Left lobe of liver (tissue), 2 donors: ENCODE measurements at regions not wholly inside any gene's neighbourhood (a gene's known extent, or its start where the extent isn't known, plus 50 kb on each side); places are given as distances from the start of the nearest gene placed in this dataset.

Experiments
- ATAC-seq: fragments of 200-7000 bp; cut with Tn5 transposase; one replicate; pipeline ENCODE4 v1.9.1; 2020; ENCODE audit warnings: mild to moderate bottlenecking, moderate library complexity
- DNase-seq: peaks from one replicate; pipeline ENCODE4 v3.0.0-alpha.2; 2020; ENCODE audit warnings: low spot score
- donor health status: DM: no; HTN: no; CAD: no; lungs with moderate emphysema.
- donor health status: DM: no; HTN: yes; CAD: no.

DNA sequence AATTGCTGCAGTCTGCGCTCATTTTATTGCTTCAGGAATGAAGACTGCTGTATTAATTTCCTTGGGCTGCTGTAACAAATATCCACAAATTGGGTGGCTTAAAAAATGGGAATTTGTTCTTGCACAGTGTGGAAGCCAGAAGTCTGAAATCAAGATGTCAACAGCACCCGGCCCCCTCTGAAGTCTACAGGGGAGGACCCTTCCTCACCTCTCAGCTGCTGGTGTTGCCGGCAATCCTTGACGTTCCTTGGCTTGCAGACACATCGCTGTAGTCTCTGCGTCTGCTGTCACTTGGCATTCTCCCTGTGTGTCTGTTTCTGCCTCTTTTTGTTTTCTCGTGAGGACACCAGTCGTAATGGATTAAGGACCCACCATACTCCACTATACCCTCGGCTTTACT lies 166.2 kb downstream of the PTPN20 start:
- ATAC-seq (no peak), DNase-seq (no peak)

DNA sequence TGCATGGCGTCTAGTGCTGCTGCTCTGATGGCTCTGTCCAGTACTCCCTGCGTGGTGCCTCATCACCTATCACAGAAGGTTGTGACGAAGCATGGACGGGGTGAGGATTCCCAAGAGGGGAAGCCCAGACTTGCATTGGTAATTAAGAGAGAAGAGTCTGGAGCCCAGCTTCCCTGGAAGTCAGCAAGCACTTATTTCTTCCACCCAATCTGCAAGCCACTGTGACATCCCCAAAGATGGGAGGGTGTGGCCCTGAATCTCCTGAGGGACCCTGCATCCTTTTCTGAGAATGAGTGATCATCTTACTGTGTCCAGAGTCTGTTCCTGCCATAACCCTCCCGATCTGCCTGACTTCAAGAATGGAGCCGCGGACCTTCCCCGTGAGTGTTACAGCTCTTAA lies 166.7 kb downstream of the PTPN20 start:
- no peak for ATAC-seq
- no peak for DNase-seq

DNA sequence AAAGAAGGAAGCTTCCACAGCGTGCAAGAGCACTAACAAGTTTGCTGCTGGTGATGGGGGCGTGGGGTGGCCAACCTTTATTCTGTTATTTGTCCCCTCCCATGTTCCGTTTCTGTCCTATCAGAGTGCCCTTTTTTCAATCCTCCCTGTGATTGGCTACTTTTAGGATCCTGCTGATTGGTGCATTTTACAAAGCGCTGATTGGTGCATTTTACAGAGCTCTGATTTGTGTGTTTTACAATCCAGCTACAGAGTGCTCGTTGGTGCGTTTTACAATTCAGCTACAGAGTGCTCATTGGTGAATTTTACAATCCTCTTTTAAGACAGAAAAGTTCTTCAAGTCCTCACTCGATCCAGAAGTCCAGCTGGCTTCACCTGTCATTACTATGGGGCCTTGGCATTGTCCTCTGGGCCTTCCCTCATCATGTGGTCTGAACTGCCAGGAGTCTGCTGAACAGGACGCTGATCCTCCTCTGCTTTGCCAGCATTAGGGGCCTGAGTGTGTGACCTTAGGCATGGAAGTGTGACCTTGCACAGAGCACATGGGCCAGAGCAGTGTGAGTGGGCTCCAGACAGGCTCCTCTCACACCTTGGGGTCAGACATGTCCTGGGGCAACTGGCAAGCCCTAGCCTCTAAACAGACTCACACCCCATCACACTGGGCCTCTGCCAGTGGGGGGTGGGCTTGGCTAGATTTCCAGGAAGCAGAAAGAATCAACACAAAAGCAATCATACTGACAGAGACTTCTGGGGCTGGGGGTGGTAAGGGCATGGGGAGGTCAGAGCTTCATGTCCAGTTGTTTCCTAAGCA lies 167.4 kb downstream of the PTPN20 start:
- ATAC-seq (no peak), DNase-seq (no peak)

DNA sequence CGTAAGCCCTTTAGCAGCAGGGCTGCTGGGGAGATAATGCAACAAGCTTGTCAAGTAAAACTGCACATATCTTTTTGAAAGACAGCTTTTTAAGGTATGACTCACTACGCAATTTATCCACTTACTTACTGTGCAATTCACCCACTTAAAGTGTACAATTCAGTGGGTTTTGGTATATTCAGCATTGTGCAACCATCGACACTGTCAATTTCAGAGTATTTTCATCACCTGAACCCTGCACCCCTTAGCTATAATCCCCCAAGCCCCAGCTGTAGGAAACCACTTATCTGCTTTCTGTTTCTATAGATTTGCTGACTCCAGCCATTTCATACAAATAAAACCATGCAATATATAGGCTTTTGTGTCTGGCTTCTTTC lies 168.0 kb downstream of the PTPN20 start:
- no peak for ATAC-seq
- no peak for DNase-seq

DNA sequence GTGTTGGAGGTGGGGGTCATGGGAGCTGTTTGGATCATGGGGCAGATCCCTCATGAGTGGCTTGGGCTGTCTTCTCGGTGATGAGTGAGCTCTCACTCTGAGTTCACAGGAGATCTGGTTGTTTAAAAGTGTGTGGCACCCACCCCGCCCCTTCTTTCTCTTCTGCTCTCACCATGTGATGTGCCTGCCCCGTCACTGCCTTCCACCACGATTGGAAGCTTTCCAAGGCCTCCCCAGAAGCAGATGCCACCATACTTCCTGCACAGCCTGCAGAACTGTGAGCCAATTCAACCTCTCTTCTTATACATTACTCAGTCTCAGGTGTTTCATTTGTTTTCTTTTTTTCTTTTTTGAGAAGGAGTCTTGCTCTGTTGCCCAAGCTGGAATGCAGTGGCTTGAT lies 170.0 kb downstream of the PTPN20 start:
- ATAC-seq, result no peak
- no peak for DNase-seq

DNA sequence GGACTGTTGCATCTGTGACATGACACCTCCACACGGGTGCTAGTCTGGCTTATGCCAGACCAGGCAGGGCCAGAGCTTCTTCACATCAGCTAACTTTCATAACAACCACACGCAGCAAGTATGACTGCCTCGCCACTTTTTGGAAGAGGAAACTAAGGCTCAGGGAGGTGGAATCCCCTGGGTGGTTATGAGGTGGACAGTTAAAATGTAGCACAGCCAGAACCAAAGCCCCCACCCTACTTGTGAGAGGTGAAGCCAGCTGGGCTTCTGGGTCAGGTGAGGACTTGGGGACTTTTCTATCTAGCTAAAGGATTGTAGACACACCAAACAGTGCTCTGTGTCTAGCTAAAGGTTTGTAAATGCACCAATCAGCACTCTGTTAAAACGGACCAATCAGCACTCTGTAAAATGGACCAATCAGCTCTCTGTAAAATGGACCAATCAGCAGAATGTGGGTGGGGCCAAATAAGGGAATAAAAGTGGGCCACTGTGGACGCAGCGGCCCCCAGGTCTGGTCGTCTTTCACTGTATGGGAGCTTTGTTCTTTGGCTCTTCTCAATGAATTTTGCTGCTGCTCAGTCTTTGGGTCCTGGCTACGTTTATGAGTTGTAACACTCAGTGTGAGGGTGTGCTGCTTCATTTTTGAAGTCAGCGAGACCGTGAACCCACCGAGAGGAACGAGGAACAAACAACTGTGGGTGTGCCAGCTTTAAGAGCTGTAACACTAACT lies 171.0 kb downstream of the PTPN20 start:
- ATAC-seq (no peak), DNase-seq (no peak)

DNA sequence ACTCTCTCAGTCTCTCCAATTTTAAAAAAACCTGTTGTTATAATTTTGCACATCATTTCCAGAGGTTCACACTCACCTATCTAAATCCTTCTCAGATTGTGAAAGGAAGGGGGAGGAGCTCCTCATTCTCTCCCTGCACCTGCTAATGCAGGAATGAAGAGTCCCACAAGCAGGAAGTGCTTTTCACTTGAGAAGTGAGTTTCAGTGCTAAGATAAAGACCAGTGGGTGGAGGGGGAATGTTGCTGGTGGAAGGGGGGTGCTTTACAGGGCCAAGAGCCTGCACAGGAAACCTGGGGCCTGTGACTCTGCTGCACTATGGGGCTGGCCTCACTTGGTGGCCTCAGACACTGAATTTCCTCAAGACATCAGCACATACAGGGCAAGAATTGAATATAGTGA lies 176.4 kb downstream of the PTPN20 start:
- DNase-seq, result no peak
- ATAC-seq, result no peak

DNA sequence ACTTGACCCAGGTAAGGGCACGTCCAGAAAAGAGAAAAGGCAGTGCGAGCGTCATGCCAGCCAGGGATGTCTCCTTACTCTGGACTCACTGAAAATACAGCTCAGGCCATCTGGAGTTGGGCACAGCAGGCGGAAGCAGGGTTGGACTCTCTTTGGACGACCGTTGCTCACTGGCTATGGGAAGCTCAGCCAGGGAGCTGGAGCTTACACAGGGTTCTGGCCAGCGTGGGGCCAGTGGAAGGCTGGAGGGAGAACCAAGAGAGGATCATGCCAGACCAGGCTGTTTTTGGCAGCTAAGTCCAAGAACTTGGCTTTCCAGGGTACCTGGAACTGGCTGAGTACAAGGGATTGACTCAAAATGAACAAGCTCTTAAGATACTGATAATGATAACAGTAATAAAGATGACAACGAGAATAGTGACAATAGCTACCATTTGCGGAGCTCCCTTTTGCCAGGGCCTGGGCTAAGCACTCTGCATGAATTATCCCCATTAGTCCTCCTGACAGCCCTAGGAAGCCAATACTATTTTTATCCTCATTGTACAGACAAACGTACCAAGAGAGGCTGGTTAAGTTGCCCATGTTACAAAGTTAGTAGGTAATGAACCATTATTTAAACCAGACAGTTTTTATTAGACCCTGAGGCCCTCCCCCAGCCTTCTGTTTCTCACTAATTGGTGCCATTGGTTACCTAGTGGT lies 177.6 kb downstream of the PTPN20 start:
- ATAC-seq, result no peak

DNA sequence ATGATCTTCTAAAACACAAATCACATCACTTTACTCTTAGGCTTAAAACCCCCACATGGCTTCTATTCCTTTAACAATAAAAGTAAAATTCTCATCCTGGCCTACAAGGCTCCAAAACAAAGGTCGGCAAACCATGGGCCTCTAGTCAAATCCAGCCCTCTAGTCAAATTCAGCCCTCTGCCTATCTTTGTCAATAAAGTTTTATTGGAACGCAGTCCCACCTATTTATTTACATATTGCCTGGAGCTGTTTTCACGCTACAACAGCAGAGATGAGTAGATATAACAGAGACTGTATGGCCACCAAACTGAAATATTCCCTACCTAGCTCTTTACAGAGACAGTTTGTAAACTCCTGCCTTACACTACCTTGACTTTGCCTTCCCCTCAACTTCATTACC lies 178.8 kb downstream of the PTPN20 start:
- no peak for DNase-seq
- ATAC-seq, result no peak

More for the DNA sequence above, 177.6 kb downstream of the PTPN20 start:
- no peak for DNase-seq

DNA sequence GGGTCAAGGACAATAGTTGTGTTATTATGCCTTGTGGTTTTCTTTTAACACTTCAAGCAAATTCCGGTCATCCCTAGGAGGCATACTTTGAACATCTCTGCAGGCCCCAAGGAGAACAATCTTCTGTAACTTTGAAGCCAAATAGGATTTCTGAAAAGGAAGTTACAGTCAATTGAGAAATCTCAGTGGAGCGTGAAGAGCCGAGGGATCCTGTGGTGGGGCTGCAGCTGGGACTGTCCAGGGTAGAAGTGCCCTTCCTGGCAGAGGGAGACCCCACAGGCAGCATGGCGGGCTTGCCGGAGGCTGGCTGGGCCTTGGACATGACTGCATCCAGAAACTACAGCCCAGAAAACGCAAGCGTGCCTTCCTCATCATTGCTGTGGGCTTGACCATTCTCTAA lies 179.7 kb downstream of the PTPN20 start:
- ATAC-seq, result no peak

DNA sequence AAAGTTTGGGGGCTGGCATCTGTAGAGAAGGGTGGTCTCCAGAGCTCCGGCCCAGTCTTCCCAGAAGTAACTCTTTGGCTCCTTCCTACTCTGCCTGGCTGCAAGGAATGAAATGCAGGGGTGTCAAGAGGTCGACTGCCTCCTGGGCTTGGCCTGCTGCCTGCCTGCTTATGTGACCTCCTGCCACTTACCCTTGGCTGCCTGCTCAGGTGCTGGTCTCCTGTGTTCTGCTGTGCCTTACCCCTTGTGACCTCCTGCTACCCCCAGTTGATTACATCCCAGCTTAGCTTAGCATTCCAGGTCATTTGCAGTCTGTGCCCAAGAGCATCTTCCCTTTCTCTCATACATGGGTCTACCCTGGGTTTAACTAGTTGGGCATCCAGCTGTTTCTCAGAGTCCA lies 180.2 kb downstream of the PTPN20 start:
- DNase-seq, result no peak
- ATAC-seq, result no peak

More for the DNA sequence above, 179.7 kb downstream of the PTPN20 start:
- no peak for DNase-seq

DNA sequence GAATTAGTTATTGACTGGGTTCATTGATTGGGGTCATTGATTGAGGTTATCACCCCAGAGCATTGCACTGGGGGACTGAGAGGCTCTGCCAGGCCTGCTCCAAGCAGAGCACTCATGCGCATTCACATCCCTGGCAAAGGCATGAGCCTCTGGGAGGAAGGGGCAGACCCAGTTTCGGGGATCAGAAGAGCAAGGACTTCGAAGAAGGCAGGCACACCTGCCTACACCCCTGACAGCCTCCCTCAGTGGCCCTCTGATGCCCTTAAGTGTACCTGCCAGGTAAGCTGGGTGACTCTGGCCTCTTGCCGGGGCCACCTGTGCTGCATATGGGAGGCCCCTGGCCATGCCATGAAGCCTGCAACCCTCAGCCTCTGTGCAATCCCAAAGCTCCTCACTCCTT lies 181.1 kb downstream of the PTPN20 start:
- no peak for DNase-seq
- no peak for ATAC-seq

DNA sequence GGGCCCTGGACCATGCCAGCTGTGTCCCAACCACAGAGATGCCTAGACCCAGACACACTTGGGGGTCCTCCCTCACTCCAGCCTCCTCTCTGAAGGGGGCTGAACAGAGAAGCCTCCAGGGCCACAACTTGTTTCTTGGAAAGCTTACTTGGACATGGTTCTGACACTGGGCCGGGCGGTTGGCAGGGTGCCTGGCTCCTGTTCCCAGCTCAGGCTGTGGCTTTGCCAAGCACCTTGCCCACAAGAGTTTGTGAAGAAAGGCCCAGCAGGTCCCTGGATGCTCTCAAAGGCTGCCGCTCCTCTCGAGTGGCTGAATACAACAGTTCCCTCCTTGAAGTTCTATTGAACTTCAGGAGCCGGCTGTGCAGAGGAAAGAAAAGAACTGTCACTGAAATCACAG lies 181.6 kb downstream of the PTPN20 start:
- ATAC-seq (no peak), DNase-seq (no peak)

DNA sequence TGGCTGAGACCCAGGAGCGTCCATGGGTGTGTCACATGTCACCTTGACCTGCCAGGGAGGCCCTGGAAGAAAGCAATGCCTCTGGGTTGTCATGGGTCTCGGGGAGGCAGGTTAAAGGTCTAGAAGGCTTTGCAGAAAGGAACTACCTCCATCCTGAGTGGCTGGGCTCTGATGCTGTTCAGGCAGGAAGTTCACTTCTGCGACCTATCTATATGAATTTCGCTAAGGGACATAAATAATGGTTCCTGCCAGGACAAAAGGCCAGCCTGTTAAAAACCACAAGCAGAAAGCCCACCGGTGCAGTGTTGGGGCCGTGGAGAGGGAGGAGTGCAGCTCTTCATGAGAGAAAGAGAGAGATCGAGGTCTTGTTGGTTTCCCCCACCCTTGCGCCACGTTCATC lies 182.9 kb downstream of the PTPN20 start:
- DNase-seq (no peak), ATAC-seq (no peak)

DNA sequence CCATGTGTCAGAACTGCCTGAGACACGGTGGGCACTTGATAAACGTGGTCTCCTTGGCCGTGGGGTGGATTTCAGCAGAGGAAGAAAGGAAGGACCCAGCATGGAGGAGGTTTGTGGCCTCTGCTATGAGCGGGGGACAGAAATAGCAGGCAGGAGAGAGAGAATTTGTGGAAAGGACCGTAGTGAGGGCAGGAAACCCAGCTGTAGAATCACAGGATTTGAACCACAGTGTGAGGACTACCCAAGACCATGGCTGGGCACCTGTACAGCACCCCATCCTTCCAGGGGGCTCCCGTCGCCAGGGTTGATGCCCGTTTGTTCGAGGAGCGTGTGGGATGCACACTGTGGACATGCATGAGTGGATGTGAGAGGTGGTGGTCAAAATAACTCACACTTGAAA lies 183.4 kb downstream of the PTPN20 start:
- DNase-seq (no peak), ATAC-seq (no peak)

DNA sequence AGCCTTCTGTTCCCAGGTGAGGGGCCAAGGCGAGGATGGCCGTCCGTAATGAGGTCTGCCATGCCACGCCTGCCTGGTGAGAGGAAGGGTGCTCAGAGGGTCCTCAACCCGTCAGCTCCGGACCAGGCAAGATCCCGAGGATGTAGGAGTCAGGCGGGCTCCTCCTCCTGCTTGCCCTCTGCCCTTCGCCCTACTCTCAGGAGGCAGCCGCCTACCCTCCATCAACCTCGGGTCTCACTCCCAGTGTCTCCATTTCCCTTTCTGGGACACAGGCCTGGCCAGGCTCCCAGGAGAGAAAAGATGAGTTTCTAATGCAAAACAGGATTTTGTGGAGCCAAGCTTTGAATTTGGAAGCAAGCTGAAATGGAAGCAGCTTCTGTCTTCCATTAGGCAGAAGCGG lies 184.0 kb downstream of the PTPN20 start:
- ATAC-seq (no peak), DNase-seq (no peak)

DNA sequence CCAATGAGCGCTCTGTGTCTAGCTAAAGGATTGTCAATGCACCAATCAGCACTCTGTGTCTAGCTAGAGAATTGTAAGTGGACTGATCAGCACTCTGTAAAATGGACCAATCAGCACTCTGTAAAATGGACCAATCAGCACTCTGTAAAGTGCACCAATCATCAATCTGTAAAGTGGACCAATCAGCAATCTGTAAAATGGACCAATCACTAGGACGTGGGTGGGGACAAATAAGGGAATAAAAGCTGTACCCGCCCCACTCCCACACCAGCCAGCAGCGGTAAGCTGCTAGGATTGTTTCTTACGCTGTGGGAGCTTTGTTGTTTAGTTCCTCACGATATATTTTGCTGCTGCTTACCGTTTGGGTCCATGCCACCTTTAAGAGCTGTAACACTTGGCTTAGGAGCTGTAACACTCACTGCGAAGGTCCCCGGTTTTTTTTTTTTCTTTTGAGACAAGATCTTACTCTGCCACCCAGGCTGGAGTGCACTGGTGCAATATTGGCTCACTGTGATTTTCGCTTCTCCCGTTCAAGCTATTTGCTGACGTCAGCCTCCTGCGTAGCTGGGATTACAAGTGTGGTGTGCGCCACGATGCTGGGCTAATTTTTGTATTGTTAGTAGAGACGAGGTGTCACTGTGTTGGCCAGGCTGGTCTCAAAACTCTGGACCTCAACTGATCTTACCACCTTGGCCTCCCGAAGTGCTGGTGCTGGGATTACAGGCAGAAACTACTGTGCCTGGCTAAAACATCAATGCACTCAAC lies 184.8 kb downstream of the PTPN20 start:
- no peak for ATAC-seq
- no peak for DNase-seq

DNA sequence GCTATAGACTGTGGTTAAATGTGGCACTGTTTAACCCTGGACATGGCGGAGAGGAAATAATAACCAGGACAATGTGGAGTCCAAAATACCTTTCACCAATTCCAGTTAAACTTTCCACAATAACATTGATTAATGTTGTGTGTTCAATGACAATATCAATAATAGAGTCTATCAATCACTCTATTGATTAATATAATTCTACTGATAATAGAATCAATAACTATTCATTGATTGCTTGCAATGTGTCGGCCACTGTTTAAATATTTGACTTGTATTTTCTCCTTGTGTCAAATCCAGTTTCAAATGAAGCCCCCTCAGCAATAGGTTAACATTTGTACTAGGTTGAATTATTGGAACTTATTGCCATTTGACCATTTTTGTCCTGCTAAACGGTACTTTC lies 187.0 kb downstream of the PTPN20 start:
- DNase-seq (no peak), ATAC-seq (no peak)

DNA sequence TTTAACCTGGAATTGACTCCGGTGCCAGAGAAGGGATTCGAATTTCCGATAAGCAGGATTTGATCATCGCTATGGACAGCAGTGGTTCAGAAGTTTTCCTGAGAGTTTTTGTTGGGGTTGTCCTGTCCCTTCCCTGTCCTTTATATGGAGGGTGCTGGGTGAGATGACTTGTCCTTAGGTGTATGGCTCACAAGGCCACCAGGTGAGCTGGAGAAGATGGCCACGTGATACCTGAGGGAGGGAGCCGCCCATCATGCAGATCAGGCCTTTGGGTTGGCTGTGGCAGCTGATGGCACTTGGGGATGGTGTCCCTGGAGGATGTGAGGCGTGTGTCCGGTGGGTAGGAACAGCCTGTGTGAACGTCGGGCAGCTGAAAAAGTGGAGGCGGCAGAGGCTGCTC lies 187.7 kb downstream of the PTPN20 start:
- no peak for ATAC-seq
- DNase-seq, result no peak

DNA sequence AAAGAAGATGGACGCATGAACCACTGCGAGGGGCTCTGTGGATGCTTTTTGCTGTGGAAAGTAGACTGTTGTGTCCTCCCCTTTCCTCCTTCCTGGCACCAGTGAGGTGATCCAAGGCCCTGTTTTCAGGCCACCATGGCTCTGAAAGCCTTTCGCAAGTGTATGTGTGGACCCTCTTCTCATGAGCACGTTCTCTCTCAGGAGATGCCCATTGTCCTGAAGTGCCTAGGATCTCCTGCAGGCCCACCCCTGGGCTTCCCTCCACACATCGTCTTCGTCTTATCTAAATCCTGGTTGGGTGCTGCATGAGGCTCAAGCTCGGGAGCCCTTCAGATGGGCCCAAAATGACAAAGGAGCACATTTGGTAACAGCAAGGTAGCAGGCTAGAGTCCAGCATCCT lies 188.2 kb downstream of the PTPN20 start:
- no peak for ATAC-seq
- no peak for DNase-seq

DNA sequence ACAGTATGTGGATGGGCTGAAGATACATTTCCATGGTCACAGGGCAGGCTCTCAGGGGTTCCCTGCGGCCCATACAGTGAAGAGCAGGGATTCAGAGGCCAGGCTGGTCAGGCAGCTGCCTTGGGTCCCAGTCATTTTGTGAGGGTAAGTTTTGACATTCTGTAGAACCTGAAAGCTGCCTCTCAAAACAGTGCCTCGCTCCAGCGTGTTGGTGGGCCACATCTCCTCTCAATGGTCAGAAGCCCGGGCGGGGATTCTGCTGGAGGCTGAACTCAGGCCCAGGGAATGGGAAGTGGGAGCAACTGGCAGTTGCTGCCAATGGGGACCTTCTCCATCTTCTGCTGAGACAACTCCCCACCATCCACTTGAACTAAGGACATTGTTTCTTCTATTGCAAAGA lies 190.0 kb downstream of the PTPN20 start:
- DNase-seq (no peak), ATAC-seq (no peak)
